Right lobe of liver (tissue), 6 donors: ENCODE measurements at regions not wholly inside any gene's neighbourhood (a gene's known extent, or its start where the extent isn't known, plus 50 kb on each side); places are given as distances from the start of the nearest gene placed in this dataset.
"Not testable (repeated sequence)": the region's sequence is repeated elsewhere in the genome, so short reads cannot be mapped to it uniquely, and the experiment has no call there.

Experiments
- ATAC-seq, 4 donors: fragments of 200-7000 bp; cut with Tn5 transposase; one replicate each; pipeline ENCODE4 v1.9.1; 2020; ENCODE audit warnings: mild to moderate bottlenecking in 4 of 4, moderate library complexity in 4 of 4
- DNase-seq, 3 donors: peaks; one replicate each; pipeline ENCODE4 v3.0.0-alpha.2; 2020
- H3K27ac ChIP-seq, 3 donors: fragments of 200-600 bp; one replicate each; pipeline ENCODE4 v1.8.0; 2022
- H3K27me3 ChIP-seq, 2 donors: fragments of 200-600 bp; one replicate each; pipeline ENCODE4 v1.8.0; 2022
- H3K36me3 ChIP-seq, 4 donors: fragments of 200-600 bp; sonication (generic) in 1 of 4; one replicate each; pipeline versions ENCODE4 v1.5.1 to v1.8.0; 2017 to 2022; ENCODE audit warnings: control low read depth in 1 of 4
- H3K4me1 ChIP-seq, 4 donors: fragments of 200-600 bp; sonication (generic) in 1 of 4; one replicate each; pipeline versions ENCODE4 v1.5.1 to v1.8.0; 2017 to 2022; ENCODE audit warnings: control low read depth in 1 of 4
- H3K4me3 ChIP-seq, 3 donors: fragments of 200-600 bp; one replicate each; pipeline ENCODE4 v1.8.0; 2022
- H3K9me3 ChIP-seq, 4 donors: fragments of 200-600 bp; sonication (generic) in 1 of 4; one replicate each; pipeline versions ENCODE4 v1.5.1 to v1.8.0; 2017 to 2022; ENCODE audit warnings: control low read depth in 1 of 4
- POLR2A ChIP-seq: fragments of 450-650 bp; IDR thresholded peaks from one replicate; pipeline ENCODE4 v1.6.1; 2017; ENCODE audit warnings: antibody characterized with exemption, mild to moderate bottlenecking
- WGBS: methylation state at CpG from one replicate; pipeline ENCODE4 v1.1.6; 2018; ENCODE audit warnings: low coverage, low lambda C conversion rate; ENCODE audit not compliant: insufficient coverage; ENCODE audit errors: missing lambda C conversion rate; 5-methylcytosine and 5-hydroxymethylcytosine counted together
- intact Hi-C, 2 donors: fragments of 100-400 bp; cut with DNase I; formaldehyde crosslinking; loops; one replicate each; pipeline versions ENCODE4 v1.11.2 to v1.14.1; 2022
- TF ChIP-seq, protein P1 (sequence below), 4 donors: fragments of 200-600 bp in 3 of 4; fragments of 450-650 bp in 1 of 4; IDR thresholded peaks; one replicate each; pipeline versions ENCODE4 v1.5.1 to v1.8.0; 2016 to 2022; ENCODE audit warnings: antibody characterized with exemption in 4 of 4, mild to moderate bottlenecking in 2 of 4
- donor health status: DM: no; HTN: yes; CAD: no.
- donor health status: DM: no; HTN: no; CAD: no.
- donor health status: DM: no; HTN: no; CAD: no.
- donor health status: DM: no; HTN: yes; CAD: no.
- donor health status: DM: no; HTN: yes; CAD: no.

DNA sequence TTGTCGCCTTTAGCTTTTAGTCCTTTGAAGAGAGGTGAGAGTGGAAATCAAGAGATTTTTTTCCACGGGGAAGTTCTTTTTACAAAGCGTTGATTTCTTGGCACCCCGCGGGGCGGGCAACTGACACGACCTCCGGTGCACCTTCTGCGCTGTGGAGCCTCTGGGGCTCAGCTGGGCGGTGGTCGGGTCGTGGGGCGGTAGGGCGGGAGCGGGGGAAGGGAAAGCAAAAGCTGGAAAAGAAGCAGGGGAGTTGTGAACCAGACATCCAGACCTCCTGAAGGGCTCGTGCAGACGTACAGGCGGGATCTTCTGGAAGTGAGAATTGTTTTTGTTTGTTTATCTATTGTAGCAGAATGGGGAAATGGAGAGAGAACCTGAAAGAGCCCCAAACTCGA lies 63.3 kb downstream of the PPIAL4A start:
- H3K9me3 ChIP-seq, H3K4me3 ChIP-seq, H3K27ac ChIP-seq, ATAC-seq, H3K36me3 ChIP-seq, intact Hi-C loops, DNase-seq, H3K4me1 ChIP-seq, H3K27me3 ChIP-seq: not testable (repeated sequence)
- 13% methylated on average over 3 of the region's 19 CpGs for WGBS

- Histone ChIP-seq H3K4me1 (no peaks in the 10 kb centered on the region), H3K4me3 (no peak overlapping the region), H3K27me3 (no peaks in the 10 kb centered on the region), H3K27ac (no peak overlapping the region), H3K36me3 (no peaks in the 10 kb centered on the region), H3K9me3 (no peaks in the 10 kb centered on the region)
- no peak for ATAC-seq
- TF ChIP-seq, protein P1, sequence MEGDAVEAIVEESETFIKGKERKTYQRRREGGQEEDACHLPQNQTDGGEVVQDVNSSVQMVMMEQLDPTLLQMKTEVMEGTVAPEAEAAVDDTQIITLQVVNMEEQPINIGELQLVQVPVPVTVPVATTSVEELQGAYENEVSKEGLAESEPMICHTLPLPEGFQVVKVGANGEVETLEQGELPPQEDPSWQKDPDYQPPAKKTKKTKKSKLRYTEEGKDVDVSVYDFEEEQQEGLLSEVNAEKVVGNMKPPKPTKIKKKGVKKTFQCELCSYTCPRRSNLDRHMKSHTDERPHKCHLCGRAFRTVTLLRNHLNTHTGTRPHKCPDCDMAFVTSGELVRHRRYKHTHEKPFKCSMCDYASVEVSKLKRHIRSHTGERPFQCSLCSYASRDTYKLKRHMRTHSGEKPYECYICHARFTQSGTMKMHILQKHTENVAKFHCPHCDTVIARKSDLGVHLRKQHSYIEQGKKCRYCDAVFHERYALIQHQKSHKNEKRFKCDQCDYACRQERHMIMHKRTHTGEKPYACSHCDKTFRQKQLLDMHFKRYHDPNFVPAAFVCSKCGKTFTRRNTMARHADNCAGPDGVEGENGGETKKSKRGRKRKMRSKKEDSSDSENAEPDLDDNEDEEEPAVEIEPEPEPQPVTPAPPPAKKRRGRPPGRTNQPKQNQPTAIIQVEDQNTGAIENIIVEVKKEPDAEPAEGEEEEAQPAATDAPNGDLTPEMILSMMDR (IDR thresholded peaks at IDR 0.05), result no peak
- TF ChIP-seq POLR2A, result no peak
- 56% methylated on average over 18 of the region's 21 CpGs for WGBS
- DNase-seq, result no peak
- intact Hi-C loops, result no loop called here
Measured at GRCh38 chr1:120954736-120955135, 65.2 kb downstream of the PPIAL4A start.

- H3K4me1 ChIP-seq, intact Hi-C loops, H3K27ac ChIP-seq, H3K9me3 ChIP-seq, DNase-seq, H3K36me3 ChIP-seq, ATAC-seq, H3K4me3 ChIP-seq, H3K27me3 ChIP-seq: not testable (repeated sequence)
- WGBS, result 70% methylated on average over 2 of the region's 2 CpGs
Measured at GRCh38 chr1:120955961-120956360, 66.4 kb downstream of the PPIAL4A start.

DNA sequence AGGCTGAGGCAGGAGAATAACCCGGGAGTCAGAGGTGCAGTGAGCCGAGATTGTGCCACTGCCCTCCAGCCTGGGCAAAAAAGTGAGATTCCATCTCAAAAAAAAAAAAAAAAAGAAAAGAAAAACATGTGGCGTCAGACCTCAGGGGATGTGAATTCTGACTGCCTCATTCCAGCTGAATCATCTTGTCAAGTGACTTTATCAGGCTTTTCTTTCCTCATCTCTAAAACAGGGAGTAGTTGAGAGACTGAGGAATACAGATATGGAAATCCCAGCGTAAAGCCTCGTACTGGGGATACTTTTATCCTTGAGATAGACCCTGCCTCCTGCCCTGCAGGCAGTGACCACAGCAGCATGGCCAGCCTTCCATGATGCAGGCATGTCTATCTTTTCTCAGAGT lies 76.4 kb downstream of the PPIAL4A start:
- WGBS, result 71% methylated on average over 1 of the region's 5 CpGs
- ATAC-seq, H3K4me3 ChIP-seq, H3K4me1 ChIP-seq, H3K9me3 ChIP-seq, DNase-seq, H3K36me3 ChIP-seq, intact Hi-C loops, H3K27ac ChIP-seq, H3K27me3 ChIP-seq: not testable (repeated sequence)

DNA sequence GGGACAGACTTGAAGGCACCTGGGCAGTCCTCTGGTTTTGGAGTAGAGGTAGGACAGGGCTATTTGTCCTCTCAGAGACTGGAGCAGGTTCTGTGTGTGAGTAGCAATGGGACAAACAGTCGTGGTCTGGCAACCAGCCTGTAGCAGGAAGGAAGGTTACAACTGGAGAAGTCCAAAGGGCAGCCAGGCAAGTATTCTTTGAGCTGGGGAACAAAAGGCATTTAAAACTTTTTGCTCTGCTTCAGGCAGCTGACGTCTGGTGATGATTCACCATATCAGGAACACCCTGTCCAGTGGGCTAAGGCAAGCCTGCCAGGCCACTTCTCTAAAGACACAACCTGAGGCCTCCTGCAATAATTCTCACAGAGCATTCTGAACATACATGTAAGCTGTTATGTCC lies 83.3 kb downstream of the PPIAL4A start:
- H3K27me3 ChIP-seq, intact Hi-C loops, H3K36me3 ChIP-seq, H3K4me3 ChIP-seq, H3K9me3 ChIP-seq, H3K4me1 ChIP-seq, H3K27ac ChIP-seq: not testable (repeated sequence)
- WGBS, result 13% methylated on average over 2 of the region's 2 CpGs
- DNase-seq (peak in 2 of 3 donors; percentile 24 to 44), ATAC-seq (peak; percentile 91 to 96 (median 94))

DNA sequence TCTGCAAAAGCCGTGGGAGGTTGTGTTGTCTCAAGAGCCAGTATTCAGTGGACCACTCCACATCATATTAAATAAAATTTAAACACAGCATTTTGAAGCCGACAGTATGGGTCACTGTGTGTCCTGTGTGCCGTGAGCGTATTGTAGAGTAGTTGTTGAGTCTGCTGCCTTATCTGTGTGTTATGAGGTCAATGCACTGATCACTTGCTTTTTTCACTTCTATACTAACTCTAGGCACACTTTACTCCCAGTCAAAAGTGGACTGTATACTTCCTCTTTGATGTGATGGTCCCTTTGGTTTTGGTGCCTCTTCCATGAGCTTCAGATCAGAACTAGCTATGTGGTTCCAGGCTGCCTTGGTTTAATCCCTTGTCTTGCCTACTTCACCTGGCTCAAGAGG lies 84.3 kb downstream of the PPIAL4A start:
- H3K4me1 ChIP-seq, H3K27ac ChIP-seq, H3K36me3 ChIP-seq, DNase-seq, intact Hi-C loops, H3K27me3 ChIP-seq, H3K4me3 ChIP-seq, H3K9me3 ChIP-seq: not testable (repeated sequence)
- ATAC-seq, result peak; percentile 48 to 59 (median 56)
- WGBS, result 90% methylated on average over 4 of the region's 4 CpGs

GRCh38 chr1:120977279-120977678 lies 87.7 kb downstream of the PPIAL4A start:
- H3K27ac ChIP-seq, H3K9me3 ChIP-seq, H3K4me3 ChIP-seq, H3K36me3 ChIP-seq, ATAC-seq, intact Hi-C loops, DNase-seq, H3K27me3 ChIP-seq, H3K4me1 ChIP-seq: not testable (repeated sequence)
- WGBS, result 70% methylated on average over 5 of the region's 6 CpGs

- H3K27me3 ChIP-seq, intact Hi-C loops, H3K4me3 ChIP-seq, DNase-seq, H3K4me1 ChIP-seq, H3K36me3 ChIP-seq, H3K9me3 ChIP-seq, H3K27ac ChIP-seq: not testable (repeated sequence)
- WGBS, result 60% methylated on average over 1 of the region's 3 CpGs
- peak in 3 of 4 donors; percentile 68 to 88 (median 72) for ATAC-seq
Measured at GRCh38 chr1:120981489-120982094, 92.0 kb downstream of the PPIAL4A start.

- ATAC-seq, result not testable (repeated sequence)
Measured at GRCh38 chr1:120994614-120995013, 105.0 kb downstream of the PPIAL4A start.

DNA sequence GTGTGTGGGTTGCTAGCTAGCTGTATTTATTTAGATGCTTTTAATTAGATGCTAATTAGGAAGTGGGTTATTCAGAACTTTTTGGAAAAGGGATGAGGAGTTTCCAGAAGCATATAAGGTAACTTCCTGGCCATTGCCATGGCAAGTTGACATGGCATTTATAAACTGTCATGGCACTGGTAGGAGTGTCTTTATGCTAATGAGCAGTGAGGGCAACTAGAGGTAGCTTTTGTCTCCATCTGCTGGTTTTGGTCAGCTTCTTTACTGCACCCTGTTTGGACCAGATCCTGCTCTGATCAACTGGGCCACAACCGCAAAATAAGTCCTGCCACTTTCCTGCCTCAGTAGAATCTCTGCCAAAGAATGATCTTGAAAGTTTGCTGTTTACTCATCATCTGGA lies 105.5 kb downstream of the PPIAL4A start:
- DNase-seq, H3K4me3 ChIP-seq, intact Hi-C loops, H3K27me3 ChIP-seq, H3K9me3 ChIP-seq, H3K27ac ChIP-seq, H3K36me3 ChIP-seq, H3K4me1 ChIP-seq: not testable (repeated sequence)
- no CpG with 5 or more reads among the region's 1 CpG for WGBS
- peak; percentile 92 to 98 (median 96) for ATAC-seq

More at GRCh38 chr1:120994614-120995013, 105.0 kb downstream of the PPIAL4A start:
- intact Hi-C loops, H3K27ac ChIP-seq, H3K36me3 ChIP-seq, H3K27me3 ChIP-seq, DNase-seq, H3K4me1 ChIP-seq, H3K4me3 ChIP-seq, H3K9me3 ChIP-seq: not testable (repeated sequence)
- WGBS, result 71% methylated on average over 1 of the region's 2 CpGs

GRCh38 chr1:121001090-121001726 lies 111.6 kb downstream of the PPIAL4A start:
- H3K4me3 ChIP-seq, H3K4me1 ChIP-seq, H3K27me3 ChIP-seq, H3K9me3 ChIP-seq, H3K36me3 ChIP-seq, intact Hi-C loops, DNase-seq, H3K27ac ChIP-seq: not testable (repeated sequence)
- WGBS, result no CpG with 5 or more reads among the region's 10 CpGs
- peak in 1 of 4 donors; percentile 16 for ATAC-seq
